Caco-2 (cell line): ENCODE measurements at regions not wholly inside any gene's neighbourhood (a gene's known extent, or its start where the extent isn't known, plus 50 kb on each side); places are given as distances from the start of the nearest gene placed in this dataset.

Experiments
- BruUV-seq: library from RNA; stranded (reverse); fragments of 400-500 nt; replicated peaks from 2 replicates; lab custom pipeline; 2021; lab: Mats Ljungman, UMichigan
- CTCF ChIA-PET: fragments of 300-600 bp; sonication (Branson Sonifier 250); formaldehyde crosslinking; loops from one replicate; lab custom pipeline; 2022; ENCODE audit warnings: antibody characterized with exemption; lab: Charles Lee
- POLR2A ChIA-PET: fragments of 300-600 bp; sonication (Branson Sonifier 250); formaldehyde crosslinking; loops from one replicate; lab custom pipeline; 2022; ENCODE audit warnings: antibody characterized with exemption; lab: Charles Lee
- DNase-seq, 2 experiments: peaks; one replicate each; pipeline versions ENCODE4 v3.0.0 to v3.0.0-alpha.2; 2020 to 2022
- H3K27me3 ChIP-seq: replicated peaks from 2 replicates; pipeline ENCODE4 v1.6.0; 2011; ENCODE audit warnings: low read length; ENCODE audit not compliant: control insufficient read depth, insufficient read depth
- H3K36me3 ChIP-seq: 2 replicates; pipeline ENCODE4 v1.5.1; 2011; ENCODE audit warnings: low read length; ENCODE audit not compliant: control insufficient read depth, insufficient read depth
- H3K4me1 ChIP-seq: fragments of 250-450 bp; sonication (Bioruptor Pico); 2 replicates; pipeline ENCODE4 v1.5.1; 2020; ENCODE audit warnings: mild to moderate bottlenecking
- H3K4me3 ChIP-seq: 2 replicates; pipeline ENCODE4 v1.5.1; 2011; ENCODE audit warnings: low read depth, mild to moderate bottlenecking, control low read depth, low read length
- H3K9me3 ChIP-seq: fragments of 250-450 bp; sonication (Bioruptor Pico); 2 replicates; pipeline ENCODE4 v1.5.1; 2020; ENCODE audit warnings: mild to moderate bottlenecking, moderate library complexity
- H3K27ac Mint-ChIP-seq: one replicate; pipeline ENCODE4 v1.8.0; 2022; ENCODE audit warnings: mixed read lengths; ENCODE audit not compliant: unreplicated experiment
- H3K27me3 Mint-ChIP-seq: one replicate; pipeline ENCODE4 v1.8.0; 2022; ENCODE audit warnings: mixed read lengths; ENCODE audit not compliant: insufficient read depth, unreplicated experiment
- H3K36me3 Mint-ChIP-seq: one replicate; pipeline ENCODE4 v1.8.0; 2022; ENCODE audit warnings: mild to moderate bottlenecking, mixed read lengths; ENCODE audit not compliant: insufficient read depth, unreplicated experiment
- H3K4me1 Mint-ChIP-seq: one replicate; pipeline ENCODE4 v1.8.0; 2022; ENCODE audit warnings: low read depth, mixed read lengths; ENCODE audit not compliant: unreplicated experiment
- H3K4me3 Mint-ChIP-seq: one replicate; pipeline ENCODE4 v1.8.0; 2022; ENCODE audit warnings: mild to moderate bottlenecking, moderate library complexity, mixed read lengths; ENCODE audit not compliant: unreplicated experiment
- H3K9me3 Mint-ChIP-seq: one replicate; pipeline ENCODE4 v1.8.0; 2022; ENCODE audit warnings: mixed read lengths; ENCODE audit not compliant: unreplicated experiment
- intact Hi-C: fragments of 100-400 bp; cut with micrococcal nuclease; formaldehyde crosslinking; loops from one replicate; pipeline ENCODE4 v1.10.0; 2022; ENCODE audit not compliant: unreplicated experiment
- TF ChIP-seq, protein P1 (sequence below), 2 experiments: fragments of 200-600 bp in 1 of 2; IDR thresholded peaks; 1 replicate in 1 of 2; 2 replicates in 1 of 2; pipeline versions ENCODE4 v1.5.1 to v1.8.0; 2011 to 2022; ENCODE audit warnings: antibody characterized with exemption in 1 of 2, control low read depth in 1 of 2, inconsistent platforms in 1 of 2, low read depth in 1 of 2, low read length in 1 of 2, mild to moderate bottlenecking in 1 of 2, moderate library complexity in 1 of 2; ENCODE audit not compliant: insufficient read depth in 1 of 2, severe bottlenecking in 1 of 2, unreplicated experiment in 1 of 2

DNA sequence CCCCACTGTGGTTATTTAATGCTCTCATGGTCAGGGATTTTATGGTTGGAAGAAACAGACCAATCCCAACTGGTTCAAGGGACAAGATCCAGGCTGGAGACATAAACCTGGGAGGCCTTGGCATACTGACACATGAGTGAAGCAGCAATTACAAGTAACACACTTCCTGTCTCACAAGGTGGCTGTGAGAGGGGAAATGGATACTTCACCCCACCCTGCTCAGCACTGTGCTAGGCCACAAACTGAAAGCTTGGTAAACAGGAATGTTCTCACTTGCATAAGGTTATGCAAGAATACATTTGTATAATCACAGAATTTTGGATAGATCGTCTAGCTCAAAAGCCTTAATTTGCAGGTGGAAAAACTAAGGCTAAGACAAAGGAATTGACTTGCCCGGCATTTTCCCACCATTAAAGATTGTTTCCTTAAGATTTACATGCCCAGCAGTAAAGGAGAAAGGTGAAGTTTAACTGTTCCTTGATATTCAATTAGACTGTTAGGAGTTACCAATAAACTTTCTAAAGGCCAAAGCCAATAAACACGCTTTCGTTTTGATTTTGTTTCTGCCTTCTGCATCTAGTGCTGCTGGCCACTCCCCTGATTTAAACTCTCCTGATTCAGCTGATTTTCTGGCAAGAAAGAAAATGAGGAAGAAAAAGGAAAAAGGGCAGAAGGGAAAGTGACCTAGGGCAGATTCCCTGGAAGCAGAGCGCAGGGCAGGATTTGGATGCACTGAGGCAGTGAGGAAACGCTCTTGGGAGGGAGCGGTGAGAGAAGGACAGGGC is 215.6 kb upstream of the CDH5 start:
- H3K4me1 ChIP-seq: peaks cover 48% of the 10 kb centered on the region
- Mint-ChIP-seq H3K27ac (peak overlapping the region; percentile 84), H3K27me3 (no peaks in the 10 kb centered on the region), H3K9me3 (peaks cover 24% of the 10 kb centered on the region), H3K4me1 (peaks cover 33% of the 10 kb centered on the region), H3K4me3 (peak overlapping the region; percentile 56), H3K36me3 (no peaks in the 10 kb centered on the region)
- intact Hi-C loops: loop anchor here (5.0 kb wide), 1 partner anchor 484 kb away; no protein-coding TSS in a partner anchor
- ChIA-PET CTCF (no interaction called here), POLR2A (no interaction called here)
- H3K27me3 ChIP-seq: no peaks in the 10 kb centered on the region
- no peak overlapping the region for H3K4me3 ChIP-seq
- no TSS peak for BruUV-seq
- DNase-seq: no peak
- H3K9me3 ChIP-seq: no peaks in the 10 kb centered on the region
- no peaks in the 10 kb centered on the region for H3K36me3 ChIP-seq
- TF ChIP-seq, protein P1, sequence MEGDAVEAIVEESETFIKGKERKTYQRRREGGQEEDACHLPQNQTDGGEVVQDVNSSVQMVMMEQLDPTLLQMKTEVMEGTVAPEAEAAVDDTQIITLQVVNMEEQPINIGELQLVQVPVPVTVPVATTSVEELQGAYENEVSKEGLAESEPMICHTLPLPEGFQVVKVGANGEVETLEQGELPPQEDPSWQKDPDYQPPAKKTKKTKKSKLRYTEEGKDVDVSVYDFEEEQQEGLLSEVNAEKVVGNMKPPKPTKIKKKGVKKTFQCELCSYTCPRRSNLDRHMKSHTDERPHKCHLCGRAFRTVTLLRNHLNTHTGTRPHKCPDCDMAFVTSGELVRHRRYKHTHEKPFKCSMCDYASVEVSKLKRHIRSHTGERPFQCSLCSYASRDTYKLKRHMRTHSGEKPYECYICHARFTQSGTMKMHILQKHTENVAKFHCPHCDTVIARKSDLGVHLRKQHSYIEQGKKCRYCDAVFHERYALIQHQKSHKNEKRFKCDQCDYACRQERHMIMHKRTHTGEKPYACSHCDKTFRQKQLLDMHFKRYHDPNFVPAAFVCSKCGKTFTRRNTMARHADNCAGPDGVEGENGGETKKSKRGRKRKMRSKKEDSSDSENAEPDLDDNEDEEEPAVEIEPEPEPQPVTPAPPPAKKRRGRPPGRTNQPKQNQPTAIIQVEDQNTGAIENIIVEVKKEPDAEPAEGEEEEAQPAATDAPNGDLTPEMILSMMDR (IDR thresholded peaks at IDR 0.05; ENCODE audit: insufficient read depth in 1 of 2, low read depth in 1 of 2, low read length in 1 of 2, severe bottlenecking in 1 of 2, unreplicated experiment in 1 of 2): no peak

DNA sequence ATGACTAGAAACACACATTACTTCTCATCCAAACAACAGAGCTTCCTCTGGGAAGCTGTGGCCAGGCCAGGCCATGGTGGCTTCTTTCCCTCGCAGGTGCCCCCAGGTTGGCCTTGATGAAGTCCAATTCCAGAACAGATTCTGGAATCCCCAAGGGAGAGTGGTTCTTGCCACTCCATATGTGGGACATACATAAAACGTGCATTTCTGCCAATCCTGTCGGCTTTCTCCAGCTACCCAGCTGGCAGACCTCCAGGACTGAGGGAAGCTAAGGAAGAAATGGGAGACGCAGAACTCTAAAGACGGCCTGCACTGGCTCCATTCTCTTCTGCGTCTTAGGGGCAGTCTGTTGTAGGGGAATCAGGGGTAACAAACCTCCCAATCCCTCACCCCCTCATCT is 219.2 kb upstream of the CDH5 start:
- ChIA-PET POLR2A (no interaction called here), CTCF (no interaction called here)
- TF ChIP-seq, protein P1 (IDR thresholded peaks at IDR 0.05; ENCODE audit: insufficient read depth in 1 of 2, low read depth in 1 of 2, low read length in 1 of 2, severe bottlenecking in 1 of 2, unreplicated experiment in 1 of 2): no peak
- BruUV-seq: no TSS peak
- no peak overlapping the region for H3K4me3 ChIP-seq
- H3K27ac Mint-ChIP-seq: no peak overlapping the region
- peaks cover 13% of the 10 kb centered on the region for H3K9me3 Mint-ChIP-seq
- H3K36me3 Mint-ChIP-seq: no peaks in the 10 kb centered on the region
- no peak for DNase-seq
- intact Hi-C loops: no loop called here
- no peak overlapping the region for H3K4me3 Mint-ChIP-seq
- no peaks in the 10 kb centered on the region for H3K27me3 ChIP-seq
- H3K27me3 Mint-ChIP-seq: no peaks in the 10 kb centered on the region
- H3K4me1 Mint-ChIP-seq: peaks cover 1% of the 10 kb centered on the region
- no peaks in the 10 kb centered on the region for H3K36me3 ChIP-seq
- H3K4me1 ChIP-seq: peaks cover 19% of the 10 kb centered on the region
- H3K9me3 ChIP-seq: no peaks in the 10 kb centered on the region

DNA sequence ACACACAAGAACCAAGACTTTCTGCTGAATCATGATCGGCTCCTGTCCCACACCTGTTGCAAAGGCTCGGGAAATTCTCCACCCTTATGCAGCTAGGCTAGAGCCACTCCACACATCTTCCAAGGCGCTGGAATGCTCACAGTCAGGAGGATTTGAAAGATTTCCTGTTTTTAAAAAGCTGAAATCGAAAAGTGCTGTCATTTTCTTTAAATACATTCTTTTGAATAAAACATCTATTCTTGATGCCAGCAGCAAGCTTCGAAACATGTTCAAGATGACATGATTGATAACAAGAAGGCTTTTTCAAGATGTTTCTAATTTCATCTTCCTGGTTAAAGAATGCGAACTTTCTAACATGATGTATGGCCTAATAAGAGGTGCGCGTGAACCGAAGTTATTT is 219.7 kb upstream of the CDH5 start:
- TF ChIP-seq, protein P1 (IDR thresholded peaks at IDR 0.05; ENCODE audit: insufficient read depth in 1 of 2, low read depth in 1 of 2, low read length in 1 of 2, severe bottlenecking in 1 of 2, unreplicated experiment in 1 of 2): no peak
- BruUV-seq: no TSS peak
- H3K9me3 Mint-ChIP-seq: peaks cover 13% of the 10 kb centered on the region
- Histone ChIP-seq H3K4me3 (no peak overlapping the region), H3K4me1 (peaks cover 14% of the 10 kb centered on the region), H3K9me3 (no peaks in the 10 kb centered on the region), H3K36me3 (no peaks in the 10 kb centered on the region), H3K27me3 (no peaks in the 10 kb centered on the region)
- H3K27me3 Mint-ChIP-seq: no peaks in the 10 kb centered on the region
- intact Hi-C loops: no loop called here
- H3K27ac Mint-ChIP-seq: no peak overlapping the region
- POLR2A ChIA-PET: no interaction called here
- no peaks in the 10 kb centered on the region for H3K4me1 Mint-ChIP-seq
- CTCF ChIA-PET: no interaction called here
- H3K4me3 Mint-ChIP-seq: no peak overlapping the region
- DNase-seq: no peak
- peaks cover 2% of the 10 kb centered on the region for H3K36me3 Mint-ChIP-seq
